ENCODE measurements at regions not wholly inside any gene's neighbourhood (a gene's known extent, or its start where the extent isn't known, plus 50 kb on each side); places are given as distances from the start of the nearest gene placed in this dataset.
"Not testable (repeated sequence)": the region's sequence is repeated elsewhere in the genome, so short reads cannot be mapped to it uniquely, and the experiment has no call there.

- DNase-seq (ENCODE audit: low spot score), result no peak
Measured at GRCh38 chr11:38006466-38006865, 1408.4 kb upstream of the RAG2 start.

DNA sequence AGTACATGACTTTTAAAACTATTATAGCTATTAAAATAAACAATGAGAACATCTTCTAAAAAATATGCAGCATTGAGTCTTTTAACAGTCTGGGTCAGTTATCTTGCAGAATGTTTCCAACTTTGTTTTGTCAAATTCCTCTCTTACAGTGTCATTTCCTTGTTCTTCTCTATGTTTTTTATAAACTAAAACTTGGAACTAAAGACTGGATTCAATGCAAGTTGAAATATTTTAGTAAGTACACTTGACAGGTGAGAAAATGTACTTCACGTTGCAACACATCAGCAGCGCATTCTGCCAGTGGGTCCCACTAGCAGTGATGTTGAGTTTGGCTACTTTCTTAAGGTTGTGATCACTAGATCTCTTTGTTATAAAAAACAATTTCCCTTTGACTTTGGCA is 1407.6 kb upstream of the RAG2 start:
- no peak for DNase-seq (ENCODE audit: low spot score)

GRCh38 chr11:37999171-37999570 is 1401.1 kb upstream of the RAG2 start:
- no peak for DNase-seq (ENCODE audit: low spot score)

GRCh38 chr11:37995886-37996285 is 1397.8 kb upstream of the RAG2 start:
- DNase-seq (ENCODE audit: low spot score), result no peak

DNA sequence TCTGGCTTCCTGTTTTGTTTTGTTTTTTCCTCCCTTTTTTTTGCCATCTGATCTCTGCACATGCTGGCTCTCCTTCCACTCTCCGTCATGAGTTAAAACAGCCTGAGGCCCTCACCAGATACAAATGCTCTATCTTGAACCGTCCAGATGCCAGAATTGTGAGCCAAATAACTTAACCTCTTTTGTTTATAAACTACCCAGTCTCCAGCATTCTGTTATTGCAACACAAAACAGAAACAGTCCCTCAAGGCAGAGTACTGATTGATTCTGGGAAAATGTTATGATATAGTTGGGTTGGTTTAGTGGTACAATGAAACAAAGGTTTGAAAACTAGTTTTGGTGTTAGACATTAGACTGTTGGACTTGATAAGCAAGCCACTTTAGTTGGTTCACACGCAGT is 1390.0 kb upstream of the RAG2 start:
- DNase-seq (ENCODE audit: low spot score), result no peak

GRCh38 chr11:37984991-37985390 is 1387.0 kb upstream of the RAG2 start:
- no peak for DNase-seq (ENCODE audit: low spot score)

- DNase-seq (ENCODE audit: low spot score), result no peak
Measured at GRCh38 chr11:37978647-37979046, 1380.6 kb upstream of the RAG2 start.

- no peak for DNase-seq (ENCODE audit: low spot score)
Measured at GRCh38 chr11:37973941-37974340, 1375.9 kb upstream of the RAG2 start.

DNA sequence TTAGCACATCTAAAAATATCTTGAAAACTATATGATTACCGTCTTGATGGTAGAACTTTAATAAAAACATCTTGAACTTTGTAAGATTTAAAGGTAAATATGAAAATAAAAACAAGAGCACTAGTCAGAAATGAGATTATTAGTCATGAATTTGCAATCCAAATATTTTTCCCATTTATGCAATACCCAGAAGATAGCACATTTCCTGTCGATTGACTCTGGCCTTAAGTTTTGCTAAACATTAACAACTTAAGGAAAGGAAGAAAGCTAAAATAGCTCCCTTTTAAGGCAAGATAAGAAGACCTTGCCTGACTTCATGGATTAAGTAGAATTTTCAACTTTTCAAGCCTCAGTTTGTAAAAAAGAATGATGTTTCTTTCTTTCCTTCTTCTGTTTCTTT is 1374.7 kb upstream of the RAG2 start:
- DNase-seq (ENCODE audit: low spot score), result no peak

DNA sequence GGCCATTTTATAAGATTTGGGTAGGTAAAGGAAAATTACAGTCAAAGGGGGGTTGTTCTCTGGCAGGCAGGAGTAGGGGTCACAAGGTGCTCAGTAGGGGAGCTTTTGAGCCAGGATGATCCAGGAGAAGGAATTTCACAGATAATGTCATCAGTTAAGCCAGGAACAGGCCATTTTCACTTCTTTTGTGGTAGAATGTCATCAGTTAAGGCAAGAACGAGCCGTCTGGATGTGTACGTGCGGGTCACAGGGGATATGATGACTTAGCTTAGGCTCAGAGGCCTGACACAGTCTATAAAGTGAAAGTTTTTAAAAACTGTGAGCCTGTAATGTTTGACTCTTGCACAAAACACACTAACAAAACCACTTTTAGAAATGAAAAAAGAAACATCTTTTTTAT is 1371.3 kb upstream of the RAG2 start:
- not testable (repeated sequence) for DNase-seq (ENCODE audit: low spot score)

DNA sequence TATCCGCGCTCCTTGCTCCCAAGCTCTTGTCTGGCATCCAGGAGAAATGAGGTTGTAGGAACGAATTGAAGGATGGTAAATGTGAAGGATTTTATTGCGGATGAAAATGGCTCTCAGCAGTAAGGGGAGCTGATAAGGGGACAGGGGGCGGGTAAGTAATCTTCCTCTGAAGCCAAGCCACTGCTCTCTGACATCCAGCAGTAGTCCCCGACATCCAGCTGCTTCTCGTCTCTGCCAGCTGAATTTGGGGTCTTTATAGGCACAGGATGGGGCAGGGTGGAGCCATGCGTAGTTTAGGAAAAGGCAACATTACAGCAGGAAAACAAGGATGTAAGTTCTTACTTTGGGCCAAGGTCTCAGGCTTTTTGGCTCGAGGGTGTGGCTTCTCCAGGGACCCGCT is 1370.1 kb upstream of the RAG2 start:
- no peak for DNase-seq (ENCODE audit: low spot score)

GRCh38 chr11:37967635-37968034 is 1369.6 kb upstream of the RAG2 start:
- no peak for DNase-seq (ENCODE audit: low spot score)

- no peak for DNase-seq (ENCODE audit: low spot score)
Measured at GRCh38 chr11:37963440-37963839, 1365.4 kb upstream of the RAG2 start.

DNA sequence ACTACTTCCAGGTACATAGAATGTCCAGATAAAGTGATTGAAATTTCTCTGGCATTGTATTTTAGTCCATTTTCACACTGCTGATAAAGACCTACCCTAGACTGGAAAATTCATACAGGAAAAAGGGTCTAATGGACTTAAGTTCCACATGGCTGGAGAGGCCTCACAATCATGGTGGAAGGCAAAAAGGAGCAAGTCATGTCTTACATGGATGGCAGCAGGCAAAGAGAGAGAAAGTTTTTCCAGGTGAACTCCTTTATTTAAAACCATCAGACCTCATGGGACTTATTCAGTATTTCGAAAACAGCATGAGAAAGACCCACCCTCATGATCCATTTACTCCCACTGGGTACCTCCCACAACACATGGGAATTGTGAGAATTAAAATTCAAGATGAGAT is 1359.7 kb upstream of the RAG2 start:
- DNase-seq (ENCODE audit: low spot score), result no peak

GRCh38 chr11:37951996-37952395 is 1354.0 kb upstream of the RAG2 start:
- no peak for DNase-seq (ENCODE audit: low spot score)

- no peak for DNase-seq (ENCODE audit: low spot score)
Measured at GRCh38 chr11:37948258-37948657, 1350.2 kb upstream of the RAG2 start.

GRCh38 chr11:37947821-37948220 is 1349.8 kb upstream of the RAG2 start:
- no peak for DNase-seq (ENCODE audit: low spot score)

DNA sequence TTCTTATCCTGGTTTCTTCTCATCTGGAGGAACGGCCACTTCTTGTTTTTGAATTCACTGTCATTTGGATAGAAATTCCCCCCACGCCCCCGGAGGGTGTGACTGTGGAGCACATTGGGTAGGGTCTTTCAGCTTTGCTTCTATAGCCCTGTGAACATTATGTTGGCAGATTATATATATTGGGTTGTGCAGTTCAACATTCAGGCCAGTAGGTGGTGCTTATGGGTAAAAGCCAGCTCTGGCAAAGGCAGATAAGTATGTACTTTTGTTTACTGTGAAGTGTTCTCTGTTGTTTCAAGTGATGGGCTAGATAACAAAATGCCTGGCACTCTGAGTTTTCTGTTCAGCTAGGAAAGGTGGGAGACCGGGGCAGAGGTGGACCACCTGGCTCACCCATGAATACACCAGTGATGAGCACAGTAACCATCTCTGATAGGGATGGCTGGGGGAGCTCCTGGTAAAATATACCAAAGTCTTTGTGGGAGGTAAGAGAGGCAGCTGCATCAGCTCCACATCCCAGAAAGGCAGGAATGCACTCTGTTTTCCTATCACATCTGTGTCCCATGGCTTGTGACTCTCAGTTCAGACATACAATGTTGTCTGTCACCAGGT is 1348.2 kb upstream of the RAG2 start:
- DNase-seq (ENCODE audit: low spot score), result no peak

DNA sequence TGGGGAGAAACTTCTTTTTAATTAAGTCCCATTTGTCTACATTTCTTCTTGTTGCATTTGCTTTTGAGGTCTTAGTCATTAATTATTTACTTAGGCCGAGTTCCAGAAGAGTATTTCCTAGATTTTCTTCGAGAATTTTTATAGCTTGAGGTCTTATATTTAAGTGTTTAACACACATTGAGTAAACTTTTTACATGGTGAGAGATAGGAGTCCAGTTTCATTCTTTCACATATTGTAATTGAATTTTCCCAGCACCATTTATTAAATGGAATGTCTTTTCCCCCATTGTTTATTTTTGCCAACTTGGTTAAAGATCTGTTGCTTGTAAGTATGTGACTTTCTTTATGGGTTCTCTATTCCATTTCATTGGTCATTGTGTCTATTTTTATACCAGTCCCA is 1344.0 kb upstream of the RAG2 start:
- no peak for DNase-seq (ENCODE audit: low spot score)

DNA sequence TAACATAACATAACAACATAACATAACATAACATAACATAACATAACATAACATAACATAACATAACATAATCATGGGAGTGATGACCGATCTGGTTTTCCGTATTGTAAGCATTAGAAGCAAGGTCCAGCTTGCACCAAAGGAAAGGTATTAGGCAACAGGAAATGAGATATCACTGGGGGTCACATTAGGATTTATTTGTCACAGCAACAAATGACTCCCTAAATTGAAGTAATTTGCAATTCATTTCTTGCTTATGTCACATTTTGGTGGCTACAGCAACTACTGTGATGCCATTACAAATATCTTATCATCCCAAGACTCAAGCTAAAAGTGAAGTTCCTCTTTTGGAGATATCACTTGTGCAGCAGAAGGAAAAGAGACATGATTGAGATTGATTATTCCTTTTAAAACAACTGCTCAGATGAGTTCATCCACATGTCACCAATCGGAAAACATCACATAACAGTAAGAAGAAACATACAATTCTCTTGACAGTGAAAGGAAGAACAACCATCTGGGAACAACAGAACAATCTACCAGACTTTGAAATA is 1331.1 kb upstream of the RAG2 start:
- no peak for DNase-seq (ENCODE audit: low spot score)

DNA sequence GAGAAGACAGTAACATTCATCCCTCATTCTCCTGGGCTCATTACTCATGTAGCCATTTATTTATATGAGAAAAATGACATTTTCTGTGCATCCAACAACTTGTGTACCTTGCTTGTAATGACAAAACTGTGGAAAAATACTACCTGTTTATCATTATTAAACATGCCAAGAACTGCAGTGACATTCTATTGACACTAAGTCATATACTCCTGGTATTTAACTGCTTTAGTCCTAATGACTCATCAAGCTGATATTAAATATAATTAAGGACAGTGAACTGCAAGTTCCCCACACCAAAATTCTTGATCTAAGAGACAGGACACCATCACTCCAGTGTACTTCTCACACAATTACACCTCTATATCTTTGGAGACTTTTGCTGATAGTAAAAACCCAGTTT is 1328.7 kb upstream of the RAG2 start:
- DNase-seq (ENCODE audit: low spot score), result no peak

DNA sequence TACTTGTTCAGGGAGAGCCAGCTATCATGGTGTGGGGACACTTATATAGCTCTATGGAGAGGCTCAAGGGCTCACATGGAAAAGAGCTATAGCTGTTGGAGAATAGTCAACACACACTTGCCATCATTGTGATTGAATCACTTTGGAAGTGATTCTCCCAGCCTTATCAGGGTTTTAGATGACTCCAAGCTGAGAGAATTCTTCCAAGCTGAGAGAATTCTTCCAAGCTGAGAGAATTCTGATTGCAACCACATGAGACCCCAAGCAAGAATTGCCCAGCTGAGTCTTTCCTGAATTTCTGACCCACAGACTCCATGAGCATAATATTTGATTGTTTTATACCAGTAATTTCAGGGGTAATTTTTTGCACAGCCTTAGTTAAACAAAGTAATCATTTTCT is 1318.3 kb upstream of the RAG2 start:
- DNase-seq (ENCODE audit: low spot score), result no peak

DNA sequence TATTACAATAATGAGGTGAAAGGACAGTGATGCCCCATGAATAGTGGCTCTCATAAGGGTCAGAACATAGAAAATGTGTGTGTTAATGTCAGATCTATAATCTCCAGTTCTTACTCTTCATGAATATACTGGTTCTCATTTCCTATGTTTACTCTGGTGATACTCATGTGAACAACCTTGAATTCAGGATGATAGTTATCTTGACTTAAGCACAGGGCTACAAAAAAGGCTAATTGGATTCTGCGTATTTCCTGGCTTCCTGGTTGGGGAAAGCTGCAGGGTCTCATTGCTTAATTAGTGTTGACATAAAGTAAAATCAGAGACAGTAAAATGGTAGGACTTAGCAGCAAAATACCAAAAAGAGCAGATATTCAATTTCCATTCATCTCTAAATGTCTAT is 1316.8 kb upstream of the RAG2 start:
- no peak for DNase-seq (ENCODE audit: low spot score)

- DNase-seq (ENCODE audit: low spot score), result no peak
Measured at GRCh38 chr11:37908219-37908548, 1310.1 kb upstream of the RAG2 start.
